NCI-H446 (cell line): ENCODE measurements at regions not wholly inside any gene's neighbourhood (a gene's known extent, or its start where the extent isn't known, plus 50 kb on each side); places are given as distances from the start of the nearest gene placed in this dataset.
"Not testable (repeated sequence)": the region's sequence is repeated elsewhere in the genome, so short reads cannot be mapped to it uniquely, and the experiment has no call there.

Experiments
- DNase-seq, 2 experiments: peaks; one replicate each; lab custom pipeline; 2025; lab: John Stamatoyannopoulos, UW

GRCh38 chr2:78715293-78715692 is 310.2 kb upstream of the REG3G start:
- no peak for DNase-seq

- DNase-seq = no peak
These were observed 307.5 kb upstream of the REG3G start for GRCh38 chr2:78718024-78718423.

GRCh38 chr2:78718473-78718872 is 307.0 kb upstream of the REG3G start:
- DNase-seq = no peak

GRCh38 chr2:78721355-78722033 is 304.0 kb upstream of the REG3G start:
- no peak for DNase-seq

GRCh38 chr2:78734221-78734620 is 291.3 kb upstream of the REG3G start:
- DNase-seq = no peak

- DNase-seq = no peak
These were observed 286.2 kb upstream of the REG3G start for GRCh38 chr2:78739282-78739681.

GRCh38 chr2:78749638-78750037 is 275.9 kb upstream of the REG3G start:
- DNase-seq = no peak

GRCh38 chr2:78750219-78750618 is 275.3 kb upstream of the REG3G start:
- no peak for DNase-seq

GRCh38 chr2:78754930-78755329 is 270.6 kb upstream of the REG3G start:
- DNase-seq = no peak

- no peak for DNase-seq
These were observed 268.3 kb upstream of the REG3G start for GRCh38 chr2:78757191-78757590.

GRCh38 chr2:78757640-78758039 is 267.9 kb upstream of the REG3G start:
- no peak for DNase-seq

- not testable (repeated sequence) for DNase-seq
These were observed 266.7 kb upstream of the REG3G start for GRCh38 chr2:78758765-78759164.

GRCh38 chr2:78766459-78766858 is 259.0 kb upstream of the REG3G start:
- DNase-seq = no peak

GRCh38 chr2:78768016-78768415 is 257.5 kb upstream of the REG3G start:
- DNase-seq = no peak

- no peak for DNase-seq
These were observed 250.2 kb upstream of the REG3G start for GRCh38 chr2:78775291-78775690.

GRCh38 chr2:78778756-78779510 is 246.6 kb upstream of the REG3G start:
- DNase-seq = no peak

- no peak for DNase-seq
These were observed 245.7 kb upstream of the REG3G start for GRCh38 chr2:78779761-78780160.

GRCh38 chr2:78780256-78780655 is 245.2 kb upstream of the REG3G start:
- DNase-seq = no peak

GRCh38 chr2:78780864-78781583 is 244.5 kb upstream of the REG3G start:
- DNase-seq = no peak

GRCh38 chr2:78782196-78782595 is 243.3 kb upstream of the REG3G start:
- DNase-seq = no peak

- DNase-seq = no peak
These were observed 213.4 kb upstream of the REG3G start for GRCh38 chr2:78811955-78812610.

GRCh38 chr2:78814331-78814986 is 211.0 kb upstream of the REG3G start:
- no peak for DNase-seq
